ENCODE measurements at regions not wholly inside any gene's neighbourhood (a gene's known extent, or its start where the extent isn't known, plus 50 kb on each side); places are given as distances from the start of the nearest gene placed in this dataset.

DNA sequence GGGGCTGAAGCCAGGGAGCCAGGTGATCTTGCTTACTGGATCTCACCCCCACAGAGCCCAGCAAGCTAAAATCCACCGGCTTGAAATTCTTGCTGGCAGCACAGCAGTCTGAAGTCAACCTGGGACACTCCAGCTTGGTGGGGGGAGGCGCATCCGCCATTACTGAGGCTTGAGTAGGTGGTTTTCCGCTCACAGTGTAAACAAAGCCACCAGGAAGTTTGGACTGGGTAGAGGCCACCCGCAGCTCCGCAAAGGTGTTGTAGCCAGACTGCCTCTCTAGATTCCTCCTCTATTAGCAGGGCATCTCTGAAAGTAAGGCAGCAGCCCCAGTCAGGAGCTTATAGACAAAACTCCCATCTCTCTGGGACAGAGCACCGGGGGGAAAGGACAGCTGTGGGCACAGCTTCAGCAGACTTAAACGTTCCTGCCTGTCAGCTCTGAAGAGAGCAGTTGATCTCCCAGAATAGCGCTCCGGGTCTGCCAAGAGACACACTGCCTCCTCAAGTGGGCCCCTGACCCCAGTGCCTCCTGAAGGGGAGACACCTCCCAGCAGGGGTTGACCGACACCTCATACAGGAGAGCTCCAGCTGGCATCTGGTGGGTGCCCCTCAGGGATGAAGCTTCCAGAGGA lies 206.3 kb upstream of the KHDRBS2 start:
- no peak overlapping the region for H3K27ac ChIP-seq
- no peak for DNase-seq (ENCODE audit: low read depth, low spot score)

DNA sequence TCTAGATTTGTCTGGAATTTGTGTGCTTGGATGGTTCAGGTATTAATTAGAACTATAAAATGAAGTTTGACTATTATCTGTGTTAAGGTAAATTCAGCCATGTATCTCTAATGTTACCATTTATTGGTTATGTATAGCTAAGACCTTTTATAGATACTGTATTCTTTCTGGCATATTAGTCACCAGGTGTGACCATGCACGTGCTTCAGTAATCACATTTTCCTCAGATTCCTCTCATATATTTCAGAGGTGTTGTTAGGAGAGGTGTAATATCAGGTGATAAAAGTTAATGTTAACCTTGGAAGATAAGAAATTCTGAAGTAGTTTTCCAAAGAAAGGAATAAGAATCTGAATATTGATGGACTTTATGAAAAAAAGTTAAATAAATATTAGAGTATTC lies 194.5 kb upstream of the KHDRBS2 start:
- no peak for DNase-seq (ENCODE audit: low read depth, low spot score)
- no peak overlapping the region for H3K27ac ChIP-seq

GRCh38 chr6:62479697-62480220 lies 193.7 kb upstream of the KHDRBS2 start:
- DNase-seq (ENCODE audit: low read depth, low spot score): no peak
- no peak overlapping the region for H3K27ac ChIP-seq

GRCh38 chr6:62474793-62475192 lies 188.8 kb upstream of the KHDRBS2 start:
- no peak for DNase-seq (ENCODE audit: low read depth, low spot score)
- H3K27ac ChIP-seq: no peak overlapping the region

- no peak overlapping the region for H3K27ac ChIP-seq
These were observed 180.6 kb upstream of the KHDRBS2 start for GRCh38 chr6:62466607-62467006.

GRCh38 chr6:62465206-62465605 lies 179.2 kb upstream of the KHDRBS2 start:
- H3K27ac ChIP-seq: no peak overlapping the region
- no peak for DNase-seq (ENCODE audit: low read depth, low spot score)

More at GRCh38 chr6:62466607-62467006, 180.6 kb upstream of the KHDRBS2 start:
- DNase-seq (ENCODE audit: low read depth, low spot score): no peak

- DNase-seq (ENCODE audit: low read depth, low spot score): no peak
- no peak overlapping the region for H3K27ac ChIP-seq
These were observed 166.6 kb upstream of the KHDRBS2 start for GRCh38 chr6:62452586-62452985.

DNA sequence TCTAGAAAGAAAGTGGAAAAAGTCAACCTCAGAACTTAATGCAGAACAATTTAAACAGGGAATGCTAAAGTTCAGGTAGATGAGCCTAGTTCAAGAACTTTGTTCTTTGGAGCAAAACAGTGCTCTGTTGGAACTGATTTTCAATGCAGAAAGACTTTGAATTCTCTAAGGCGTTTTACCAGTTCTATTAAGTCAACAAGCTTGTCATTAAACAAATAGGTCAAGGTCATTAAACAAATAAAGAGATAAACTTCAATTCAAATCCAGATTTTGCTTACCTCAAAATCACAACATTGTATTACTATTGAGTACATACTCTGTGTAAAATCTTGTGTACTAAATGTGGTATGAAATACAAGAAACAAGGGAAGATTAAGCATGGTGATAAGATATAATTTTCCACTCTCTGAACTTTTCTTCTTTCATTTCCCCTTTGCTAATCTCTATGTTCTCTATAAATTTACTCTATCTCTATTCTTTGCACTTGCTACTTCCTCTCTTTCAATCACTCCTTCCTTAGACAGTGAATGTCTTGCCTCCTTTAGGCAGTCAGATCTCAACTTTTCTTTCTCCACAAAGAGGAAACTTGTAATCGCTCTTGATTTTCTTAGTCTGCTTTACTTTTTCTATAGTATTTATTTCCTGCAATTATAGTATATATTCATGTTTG lies 160.8 kb upstream of the KHDRBS2 start:
- no peak overlapping the region for H3K27ac ChIP-seq

GRCh38 chr6:62445521-62445920 lies 159.5 kb upstream of the KHDRBS2 start:
- no peak overlapping the region for H3K27ac ChIP-seq

More for the DNA sequence above, 160.8 kb upstream of the KHDRBS2 start:
- DNase-seq (ENCODE audit: low read depth, low spot score): no peak

DNA sequence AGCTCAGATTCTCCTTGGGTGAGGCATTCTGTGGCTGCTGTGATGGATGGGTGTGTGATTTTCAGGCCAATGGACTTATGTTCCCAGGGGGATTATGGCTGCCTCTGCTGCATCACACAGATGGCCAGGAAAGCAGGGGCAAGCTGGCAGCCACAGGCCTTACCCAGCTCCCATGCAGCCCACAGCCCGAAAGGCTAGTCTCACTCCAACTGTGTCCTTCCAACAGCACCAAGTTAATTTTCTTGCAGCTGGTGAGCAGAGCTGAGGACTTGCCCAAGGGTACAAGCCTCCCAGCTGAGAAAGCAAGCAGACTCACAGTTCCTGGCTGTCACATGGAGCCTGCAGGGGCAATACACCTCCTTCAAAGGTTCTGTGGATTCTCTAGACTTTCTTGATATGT lies 155.2 kb upstream of the KHDRBS2 start:
- DNase-seq (ENCODE audit: low read depth, low spot score): no peak

More at GRCh38 chr6:62445521-62445920, 159.5 kb upstream of the KHDRBS2 start:
- DNase-seq (ENCODE audit: low read depth, low spot score): no peak

DNA sequence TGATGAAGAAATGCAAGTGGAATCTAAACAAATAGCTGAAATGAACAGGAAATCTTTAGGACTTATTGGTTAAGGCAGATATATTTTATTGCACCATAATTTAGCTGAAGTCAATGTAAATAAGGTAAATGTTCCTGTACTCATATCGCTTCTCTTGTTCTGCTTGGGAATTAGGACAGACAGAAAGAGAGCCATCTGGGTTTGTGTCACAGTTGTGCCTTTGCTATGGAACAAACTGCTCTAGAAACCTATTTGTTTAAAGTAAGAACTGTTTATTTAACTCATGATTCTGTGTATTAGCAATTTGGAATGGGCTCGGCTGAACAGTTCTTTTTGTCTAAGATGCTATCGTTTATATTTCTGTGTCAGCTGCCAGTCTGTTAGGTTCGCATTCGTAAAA lies 143.8 kb upstream of the KHDRBS2 start:
- H3K27ac ChIP-seq: no peak overlapping the region
- DNase-seq (ENCODE audit: low read depth, low spot score): no peak

More for the DNA sequence above, 155.2 kb upstream of the KHDRBS2 start:
- H3K27ac ChIP-seq: no peak overlapping the region

DNA sequence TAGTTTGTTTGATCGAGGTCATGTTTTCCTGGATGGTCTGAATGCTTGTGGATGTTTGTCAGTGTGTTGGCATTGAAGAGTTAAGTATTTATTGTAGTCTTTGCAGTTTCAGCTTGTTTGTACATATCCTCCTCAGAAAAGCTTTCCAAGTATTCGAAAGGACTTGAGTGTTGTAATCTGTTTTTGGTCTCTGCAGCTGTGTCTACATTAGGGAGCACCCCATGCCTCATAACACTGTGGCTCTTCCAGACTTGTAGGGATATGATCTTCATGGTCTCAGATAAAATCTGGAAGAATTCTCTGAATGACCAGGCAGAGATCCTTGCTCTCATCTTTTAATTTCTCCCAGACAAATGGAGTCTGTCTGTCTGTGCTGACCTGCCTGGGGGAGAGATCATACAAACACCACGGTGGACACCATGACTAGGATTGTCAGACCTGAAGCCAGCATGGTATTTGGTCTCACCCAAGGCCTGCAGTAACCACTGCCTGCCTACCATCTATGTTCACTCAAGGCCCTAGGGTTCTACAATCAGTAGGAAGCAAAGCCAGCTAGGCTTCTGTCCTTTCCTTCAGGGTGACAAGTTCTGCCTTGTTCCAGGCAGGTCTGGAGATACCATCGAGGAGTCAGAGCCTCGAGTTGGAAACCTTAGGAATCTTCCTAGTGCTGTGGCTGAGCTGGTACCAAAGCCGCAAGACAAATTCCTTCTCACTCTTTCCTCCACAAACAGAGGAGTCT lies 114.7 kb upstream of the KHDRBS2 start:
- no peak overlapping the region for H3K27ac ChIP-seq
- no peak for DNase-seq (ENCODE audit: low read depth, low spot score)

DNA sequence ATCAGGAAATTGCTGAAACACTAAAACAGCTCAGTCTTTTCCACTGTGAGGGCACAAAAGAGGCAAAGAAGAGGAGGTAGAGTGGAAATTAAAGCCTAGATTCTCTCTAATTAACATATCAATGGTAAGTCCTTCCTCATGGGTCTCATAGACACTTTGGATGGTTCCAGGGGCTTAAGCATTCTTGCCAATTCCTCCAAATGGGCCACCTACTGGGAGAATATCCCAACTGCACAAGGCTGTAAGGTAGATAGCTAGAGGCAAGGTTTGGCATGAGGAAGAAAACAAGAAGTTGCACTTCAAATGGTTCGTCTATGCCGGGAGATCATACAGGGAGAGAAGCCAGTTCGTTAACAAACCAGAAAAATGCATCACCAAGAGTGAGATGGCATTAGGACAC lies 107.6 kb upstream of the KHDRBS2 start:
- no peak overlapping the region for H3K27ac ChIP-seq
- no peak for DNase-seq (ENCODE audit: low read depth, low spot score)

GRCh38 chr6:62392291-62392690 lies 106.3 kb upstream of the KHDRBS2 start:
- DNase-seq (ENCODE audit: low read depth, low spot score): no peak
- no peak overlapping the region for H3K27ac ChIP-seq

GRCh38 chr6:62391358-62391757 lies 105.3 kb upstream of the KHDRBS2 start:
- DNase-seq (ENCODE audit: low read depth, low spot score): no peak
- no peak overlapping the region for H3K27ac ChIP-seq

- no peak overlapping the region for H3K27ac ChIP-seq
- DNase-seq (ENCODE audit: low read depth, low spot score): peak; percentile 22
These were observed 104.4 kb upstream of the KHDRBS2 start for GRCh38 chr6:62390401-62390800.

- H3K27ac ChIP-seq: no peak overlapping the region
- DNase-seq (ENCODE audit: low read depth, low spot score): no peak
These were observed 85.6 kb upstream of the KHDRBS2 start for GRCh38 chr6:62371453-62372210.

DNA sequence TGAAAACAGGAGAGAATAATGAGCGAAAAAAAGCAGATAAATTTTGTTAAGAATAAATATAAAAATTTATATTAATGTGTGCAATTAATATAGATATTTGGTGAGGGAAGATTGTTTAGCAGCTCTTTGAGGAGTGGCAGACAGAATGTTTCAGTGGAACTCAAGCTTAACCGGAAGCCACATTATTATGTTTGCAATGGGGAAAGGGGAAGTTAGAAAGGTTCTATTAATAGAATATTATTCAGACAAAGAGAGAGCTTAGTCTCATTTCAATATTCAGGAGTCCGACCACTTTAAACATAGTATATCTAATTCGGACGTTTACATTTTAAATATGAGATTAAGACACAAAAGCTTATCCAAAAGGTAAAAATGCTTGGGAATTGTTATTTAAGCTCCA lies 81.6 kb upstream of the KHDRBS2 start:
- no peak for DNase-seq (ENCODE audit: low read depth, low spot score)
- no peak overlapping the region for H3K27ac ChIP-seq

DNA sequence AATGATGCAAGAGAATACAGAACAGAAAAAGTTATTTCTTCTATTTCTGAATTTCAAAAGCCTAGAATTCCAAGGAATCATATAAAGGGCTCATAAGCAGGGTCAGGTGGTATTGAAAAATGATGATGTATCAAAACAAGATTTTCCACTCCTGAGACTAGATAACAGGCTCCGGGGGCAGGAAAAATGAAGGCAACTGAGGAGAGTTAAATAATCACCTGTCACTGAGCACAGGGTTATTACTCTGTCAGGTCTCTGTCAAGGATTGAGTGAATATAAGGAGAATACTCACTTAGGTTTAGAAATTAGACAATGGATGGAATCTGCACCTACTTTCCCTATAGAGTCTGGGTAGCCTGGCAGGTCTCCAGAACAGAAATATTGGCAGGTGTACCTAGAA lies 76.1 kb upstream of the KHDRBS2 start:
- DNase-seq (ENCODE audit: low read depth, low spot score): no peak
- H3K27ac ChIP-seq: no peak overlapping the region

DNA sequence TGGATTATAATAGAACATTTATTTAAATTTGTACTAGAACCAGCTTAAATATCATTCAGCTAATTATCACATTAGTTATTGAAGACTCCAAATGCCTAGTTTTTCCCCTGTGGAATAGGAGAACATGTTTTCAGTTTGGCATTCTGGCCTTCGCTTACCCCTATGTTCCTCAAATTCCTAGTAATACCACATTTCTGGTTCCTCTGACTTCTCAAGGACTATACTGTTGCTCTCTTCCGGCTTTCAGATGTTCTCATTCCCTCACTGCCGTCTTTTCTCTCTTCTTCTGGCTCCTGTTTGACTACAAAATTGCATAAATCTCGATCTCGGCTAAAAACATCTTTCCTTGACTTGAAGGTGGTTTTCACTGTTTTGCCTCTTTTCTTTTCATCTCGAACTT lies 71.8 kb upstream of the KHDRBS2 start:
- DNase-seq (ENCODE audit: low read depth, low spot score): no peak

More for the DNA sequence above, 71.8 kb upstream of the KHDRBS2 start:
- H3K27ac ChIP-seq: no peak overlapping the region
